ENCODE measurements at regions not wholly inside any gene's neighbourhood (a gene's known extent, or its start where the extent isn't known, plus 50 kb on each side); places are given as distances from the start of the nearest gene placed in this dataset.

GRCh38 chr4:175988511-175988910, 77.1 kb upstream of the WDR17 start:
- TF ChIP-seq CTCF (conservative IDR thresholded peaks at IDR 0.05 in 1 of 2, IDR thresholded peaks at IDR 0.05 in 1 of 2; ENCODE audit: extremely low read depth in 1 of 2, insufficient read depth in 1 of 2, low read depth in 1 of 2, low read length in 2 of 2) (no peak), EZH2 (IDR thresholded peaks at IDR 0.05; ENCODE audit: borderline replicate concordance, low read length) (no peak)

All from mammary epithelial cell (primary cell).